ENCODE measurements at regions not wholly inside any gene's neighbourhood (a gene's known extent, or its start where the extent isn't known, plus 50 kb on each side); places are given as distances from the start of the nearest gene placed in this dataset.
"Not testable (repeated sequence)": the region's sequence is repeated elsewhere in the genome, so short reads cannot be mapped to it uniquely, and the experiment has no call there.

DNA sequence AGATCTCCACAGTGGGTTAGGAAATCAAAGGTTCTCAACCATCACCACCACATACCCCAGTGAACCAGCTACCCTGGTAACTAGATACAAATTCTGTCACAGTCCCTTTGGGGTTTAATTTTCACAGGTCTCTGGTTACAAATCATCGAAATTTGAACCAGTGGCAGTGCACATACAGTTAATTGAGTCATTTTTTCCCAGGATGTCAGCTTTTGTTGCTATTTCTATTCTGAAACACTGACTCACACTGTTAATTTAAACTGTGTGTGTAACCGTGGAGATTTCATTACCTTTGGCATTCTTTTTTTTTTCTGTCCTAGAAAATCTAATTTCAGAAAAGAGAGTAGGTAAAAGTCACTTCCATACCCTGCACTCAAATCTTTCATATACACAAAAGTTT lies 511.5 kb downstream of the TOX3 start:
- no peak for DNase-seq

DNA sequence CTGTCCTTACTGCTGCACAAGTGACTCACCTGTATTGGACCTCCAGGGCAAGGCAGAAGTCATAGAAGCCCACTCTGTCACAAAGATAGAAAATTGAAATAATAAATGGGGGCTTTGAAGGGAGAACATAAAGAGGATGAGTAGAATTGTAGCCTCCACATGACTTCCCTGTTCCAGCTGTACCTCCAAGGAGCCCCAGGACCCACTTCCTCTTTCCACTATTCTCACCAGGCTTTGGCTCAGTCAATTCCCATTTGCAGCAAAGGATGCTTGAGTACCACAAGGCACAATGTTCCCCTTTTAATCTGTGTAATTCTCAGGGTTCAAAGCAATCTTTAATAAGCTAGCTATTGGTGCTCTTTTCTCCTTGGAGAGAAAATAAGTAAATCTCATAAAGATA lies 512.1 kb downstream of the TOX3 start:
- no peak for DNase-seq

DNA sequence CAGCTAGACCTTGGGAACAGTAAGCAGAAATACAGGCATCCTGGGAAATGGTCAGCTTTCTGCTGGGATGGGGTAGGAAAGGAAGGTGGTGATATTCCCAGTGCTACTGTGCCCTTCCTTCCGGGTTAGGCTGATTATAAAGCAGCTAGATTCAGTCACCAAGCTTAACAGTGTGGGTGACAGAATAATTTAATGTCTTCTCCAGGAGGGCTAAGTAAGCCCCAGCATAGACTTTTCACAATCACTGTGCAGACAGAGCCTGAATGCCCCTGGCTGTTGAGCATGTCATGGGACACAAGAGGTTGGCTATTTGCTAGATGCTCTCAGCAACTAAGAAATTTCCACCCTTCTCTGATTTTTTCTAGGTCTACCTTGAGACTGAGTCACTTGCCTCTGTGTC lies 513.0 kb downstream of the TOX3 start:
- no peak for DNase-seq

DNA sequence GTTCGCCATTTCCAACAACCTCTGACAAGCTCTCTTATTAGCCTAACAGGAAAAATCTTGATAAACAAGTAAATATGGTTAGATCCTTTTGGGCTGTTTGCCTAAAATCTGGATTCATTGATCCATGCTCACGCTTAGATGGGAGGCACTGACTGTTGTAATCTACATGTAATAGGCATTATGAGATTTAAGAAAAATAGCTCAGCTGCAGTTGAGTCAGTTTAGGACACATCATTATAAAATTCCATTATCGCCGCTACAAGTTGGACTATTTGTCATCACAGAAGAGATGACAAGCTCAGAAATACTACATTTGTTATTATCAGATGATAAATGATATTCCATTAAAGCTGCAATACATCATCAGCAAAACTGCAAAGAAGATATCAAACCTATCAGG lies 524.0 kb downstream of the TOX3 start:
- no peak for DNase-seq

DNA sequence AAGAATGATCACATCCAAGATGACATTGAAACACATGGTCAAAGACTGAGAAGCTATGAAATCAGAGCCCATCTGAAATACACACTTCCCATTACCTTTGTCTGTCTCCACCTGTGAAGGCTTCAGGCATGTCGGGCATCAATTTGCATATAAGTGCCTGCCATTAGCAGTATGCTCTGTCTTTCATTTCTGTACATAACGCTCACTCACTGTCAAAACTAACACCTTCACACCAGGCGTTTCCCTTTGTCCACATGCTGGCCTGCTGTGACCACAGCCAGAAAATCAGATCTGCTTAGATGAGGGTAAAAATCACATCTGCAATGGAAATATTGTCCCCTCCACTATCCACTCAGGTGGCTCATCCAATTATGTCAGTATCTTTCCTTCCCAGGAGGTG lies 524.8 kb downstream of the TOX3 start:
- no peak for DNase-seq

DNA sequence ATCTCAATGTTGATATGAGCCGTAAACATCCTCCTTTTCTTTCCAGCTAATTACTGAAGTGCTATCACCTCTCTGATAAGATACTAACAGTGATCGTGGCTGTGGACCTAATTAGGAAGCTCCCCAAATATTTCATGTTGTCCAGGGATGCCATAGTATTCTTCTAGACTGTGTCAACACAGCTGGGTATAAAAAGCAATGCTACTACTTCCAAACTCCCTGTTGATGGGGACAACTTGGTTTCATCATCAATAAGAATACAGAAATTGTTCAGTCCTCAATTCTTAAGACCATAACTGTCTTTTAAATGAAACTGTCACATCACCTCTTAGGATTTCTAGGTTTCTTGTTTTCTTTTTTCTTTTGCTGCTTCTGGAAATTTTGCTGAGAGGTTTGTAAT lies 530.6 kb downstream of the TOX3 start:
- DNase-seq, result no peak

DNA sequence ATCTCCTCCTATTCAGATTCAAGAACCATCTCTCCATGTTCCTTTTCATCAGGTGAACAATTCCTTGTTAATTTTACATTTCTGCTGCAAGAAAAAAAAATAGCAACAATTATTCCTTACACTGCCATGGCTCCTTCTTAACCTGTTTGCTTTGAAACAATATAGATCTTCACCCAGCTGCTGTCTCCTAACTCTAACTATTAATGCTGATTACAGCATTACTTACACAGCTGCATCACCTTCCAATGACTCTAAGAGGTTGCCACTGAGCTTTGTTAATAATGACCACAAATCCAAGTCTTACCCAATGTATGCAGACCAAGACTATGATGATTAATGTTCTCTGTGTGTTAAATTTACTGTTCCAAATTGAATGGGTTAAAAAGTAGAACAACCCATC lies 541.4 kb downstream of the TOX3 start:
- DNase-seq, result no peak

DNA sequence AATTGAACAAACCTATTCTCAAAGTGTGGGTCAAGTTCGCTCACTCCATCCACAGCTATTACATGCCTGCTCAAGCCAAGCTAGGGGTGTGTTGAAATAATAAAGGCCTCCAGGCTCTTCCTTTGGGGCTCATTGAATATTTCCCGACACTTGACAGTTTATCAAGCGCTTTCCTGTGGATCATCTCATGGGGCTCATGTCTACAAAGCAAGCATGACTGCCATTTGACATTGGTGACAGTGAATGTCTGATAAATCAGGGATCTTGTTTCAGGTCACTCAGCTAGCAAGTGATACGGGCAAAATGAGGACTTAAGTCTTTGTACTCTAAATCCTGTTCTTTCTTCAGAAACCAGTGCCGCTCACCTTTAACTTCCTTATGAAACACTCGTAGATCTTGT lies 542.6 kb downstream of the TOX3 start:
- DNase-seq, result no peak

DNA sequence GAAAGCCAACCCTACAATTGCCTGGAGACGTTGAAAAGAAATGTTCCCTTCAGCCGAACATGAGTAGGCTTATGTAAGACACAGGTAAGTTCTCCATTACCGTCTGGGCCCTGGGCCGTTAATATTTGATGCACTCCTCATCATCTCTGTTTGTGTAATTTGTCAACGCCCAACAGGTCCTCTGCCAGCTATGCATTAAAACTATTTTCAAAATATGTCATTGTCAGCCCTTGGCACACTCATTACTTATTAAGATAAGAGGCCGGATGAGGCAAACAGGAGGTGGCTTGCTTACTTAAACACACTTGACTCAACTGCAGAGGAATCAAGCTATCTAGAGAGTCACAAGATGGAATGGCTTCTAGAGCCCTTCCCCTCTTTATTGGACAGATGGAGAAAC lies 544.9 kb downstream of the TOX3 start:
- DNase-seq, result no peak

DNA sequence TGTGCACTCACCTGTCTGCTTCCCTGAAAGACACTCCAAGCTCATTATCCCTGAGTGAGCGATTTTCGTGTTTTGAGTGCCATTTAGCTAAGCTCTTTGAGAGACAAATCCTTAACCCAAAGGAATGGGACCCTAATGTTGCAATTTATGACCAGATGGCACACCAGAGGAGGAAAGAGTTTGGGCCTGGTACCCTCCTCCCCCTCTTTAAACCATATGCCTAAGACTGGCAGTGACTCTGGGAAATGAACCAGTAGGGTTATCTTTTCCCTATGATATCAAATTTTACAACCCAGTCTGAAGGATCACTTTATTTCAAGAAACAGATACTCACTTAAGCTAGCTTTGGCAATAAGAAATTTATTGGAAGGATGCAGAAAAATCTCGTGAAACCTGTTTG lies 550.4 kb downstream of the TOX3 start:
- DNase-seq, result no peak

DNA sequence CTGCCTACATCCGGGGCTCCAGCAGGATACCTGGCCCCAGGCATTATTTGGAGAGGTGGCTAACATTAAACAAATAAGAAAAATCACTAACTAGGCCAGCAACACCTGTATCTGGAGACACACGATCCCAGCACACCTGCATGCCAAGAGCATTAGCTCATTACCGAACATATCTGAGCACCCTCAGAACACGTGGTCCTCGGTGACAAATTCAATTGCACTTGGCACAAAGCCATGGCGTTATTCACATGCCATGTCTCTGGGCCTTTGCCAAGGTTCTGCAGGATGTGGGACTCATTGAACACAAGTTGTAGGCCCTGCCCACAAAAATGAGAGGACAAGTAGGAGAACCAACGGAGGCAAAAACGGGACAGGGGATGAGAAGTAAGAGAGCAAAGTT lies 552.3 kb downstream of the TOX3 start:
- no peak for DNase-seq

DNA sequence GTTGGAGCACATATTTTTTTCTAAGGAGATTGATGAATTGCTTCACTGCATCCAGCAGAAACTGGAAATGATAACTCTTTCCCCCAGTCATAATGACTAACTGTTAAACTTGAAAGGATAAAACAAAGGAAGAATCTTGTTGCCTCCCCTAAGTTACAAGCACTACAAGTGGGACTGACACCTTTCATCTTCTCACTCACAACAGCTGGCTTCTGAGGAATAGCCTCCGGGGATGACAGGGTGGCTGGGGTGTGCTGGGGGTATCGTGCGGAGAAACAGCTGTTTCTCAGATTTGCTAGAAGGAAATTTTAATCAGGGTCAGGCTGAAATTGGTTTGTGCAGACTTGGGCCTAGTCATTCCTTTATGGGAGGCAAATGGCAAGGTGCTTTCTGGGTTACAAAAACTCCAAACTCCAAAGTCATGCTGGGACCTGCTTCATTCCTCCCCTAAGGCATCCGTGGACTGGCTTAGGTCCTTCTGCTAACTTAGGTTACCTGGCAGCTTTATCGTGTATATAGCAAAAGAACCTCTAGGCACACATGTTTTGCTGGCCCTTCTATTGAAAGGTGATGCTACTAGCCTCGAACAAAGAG lies 557.2 kb downstream of the TOX3 start:
- DNase-seq, result no peak

DNA sequence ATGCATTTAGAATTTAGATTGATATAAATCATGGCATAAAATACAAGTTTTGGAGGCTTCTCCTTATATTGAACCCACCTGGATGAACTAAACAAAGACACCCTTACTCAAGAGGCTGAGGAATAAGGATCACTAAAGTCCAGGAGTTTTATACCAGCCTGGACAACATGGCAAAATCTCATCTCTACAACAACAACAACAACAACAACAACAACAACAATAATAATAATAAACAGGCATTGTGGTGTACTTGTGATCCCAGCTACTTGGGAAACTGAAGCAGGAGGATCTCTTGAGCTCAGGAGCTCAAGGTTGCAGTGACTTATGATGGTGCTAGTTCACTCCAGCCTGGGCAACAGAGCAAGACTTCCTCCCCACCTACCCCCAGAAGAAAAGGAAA lies 558.0 kb downstream of the TOX3 start:
- no peak for DNase-seq

DNA sequence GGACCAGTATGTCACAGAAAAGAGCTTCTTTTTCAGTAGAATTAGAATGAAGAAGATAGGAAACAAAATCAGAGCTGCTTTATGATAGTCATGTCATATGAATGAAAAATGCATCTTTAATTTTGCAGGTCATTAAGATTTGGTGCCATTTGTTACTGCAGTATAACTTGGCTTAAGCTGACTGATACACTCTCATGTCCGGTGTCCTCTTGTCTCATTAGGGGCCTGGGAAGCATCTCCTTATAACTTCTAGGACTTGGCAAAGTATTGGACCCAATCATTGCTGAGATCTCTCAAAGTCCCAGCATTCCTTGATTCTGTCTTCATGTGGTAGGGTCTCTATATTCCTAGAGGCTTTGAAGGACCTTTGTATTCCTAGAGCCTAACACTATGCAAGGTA lies 559.4 kb downstream of the TOX3 start:
- DNase-seq, result no peak

DNA sequence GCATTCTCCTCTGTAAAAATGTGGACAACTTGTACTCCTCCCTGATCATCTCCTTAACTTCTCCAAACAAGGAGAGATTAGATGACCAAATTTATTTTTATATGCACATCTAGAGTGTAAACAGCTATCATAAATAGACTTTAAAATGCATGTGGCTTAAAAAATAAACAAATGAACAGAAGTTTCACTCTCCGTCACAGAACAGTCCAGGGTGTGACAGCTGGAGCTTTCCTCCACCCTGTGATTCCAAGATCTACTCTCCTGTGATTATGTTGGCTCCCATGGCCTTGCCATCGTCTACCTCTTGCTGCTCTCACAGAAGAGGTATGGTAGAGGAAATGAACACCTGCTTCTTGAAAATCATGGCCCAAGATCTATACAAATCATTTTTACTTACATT lies 560.2 kb downstream of the TOX3 start:
- DNase-seq, result no peak

DNA sequence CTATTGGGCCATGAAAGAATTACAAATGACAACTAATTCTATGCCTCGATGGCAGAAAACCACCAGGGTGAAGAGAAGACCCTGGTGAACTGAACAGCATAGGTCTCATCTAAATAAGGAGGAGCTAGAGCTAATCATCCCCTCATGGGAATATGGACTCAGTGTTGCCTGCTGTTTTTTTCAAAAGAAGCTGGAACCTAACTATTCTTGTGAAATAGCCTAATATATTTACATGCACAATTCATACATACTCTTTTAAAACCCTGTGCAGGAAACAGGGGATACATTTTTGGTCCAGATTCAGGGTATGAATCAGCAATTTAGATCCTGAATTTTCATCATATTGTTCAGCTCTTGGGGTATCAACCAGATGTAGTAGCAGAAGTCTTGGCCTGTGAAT lies 560.6 kb downstream of the TOX3 start:
- no peak for DNase-seq

DNA sequence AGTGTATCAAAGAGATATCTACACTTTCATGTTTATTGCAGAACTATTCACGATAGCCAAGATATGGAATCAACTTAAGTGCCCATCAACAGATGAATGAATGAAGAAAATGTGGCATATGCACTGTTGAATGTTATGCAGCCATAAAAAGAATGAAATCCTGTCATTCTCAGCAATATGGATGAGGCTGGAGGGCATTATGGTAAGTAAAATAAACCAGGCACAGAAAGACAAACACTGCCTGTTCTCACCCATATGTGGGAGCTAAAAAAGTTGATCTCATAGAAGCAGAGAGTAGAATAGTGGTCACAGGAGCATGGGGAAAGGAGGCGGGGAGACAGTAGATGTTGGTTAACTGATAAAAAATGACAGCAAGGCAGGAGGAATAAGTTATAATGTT lies 561.8 kb downstream of the TOX3 start:
- no peak for DNase-seq

DNA sequence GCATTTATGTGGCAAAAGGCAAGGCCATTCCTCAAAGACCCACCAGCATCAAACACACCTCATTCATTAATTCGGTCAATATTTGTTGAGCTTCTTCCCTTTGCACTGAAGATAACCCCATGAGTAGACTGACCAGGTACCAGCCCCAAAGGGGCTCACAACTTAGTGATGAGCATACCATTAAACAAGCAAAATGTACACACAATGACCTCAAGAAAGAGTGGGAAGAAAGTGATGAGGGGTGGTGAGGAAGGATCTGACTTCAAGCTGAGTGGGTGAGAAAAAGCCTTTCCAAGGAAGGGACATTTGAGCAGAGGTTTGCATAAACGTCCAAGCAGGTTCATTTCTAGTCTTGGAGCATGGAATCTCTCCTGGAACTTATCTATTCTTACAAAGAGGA lies 562.5 kb downstream of the TOX3 start:
- no peak for DNase-seq

DNA sequence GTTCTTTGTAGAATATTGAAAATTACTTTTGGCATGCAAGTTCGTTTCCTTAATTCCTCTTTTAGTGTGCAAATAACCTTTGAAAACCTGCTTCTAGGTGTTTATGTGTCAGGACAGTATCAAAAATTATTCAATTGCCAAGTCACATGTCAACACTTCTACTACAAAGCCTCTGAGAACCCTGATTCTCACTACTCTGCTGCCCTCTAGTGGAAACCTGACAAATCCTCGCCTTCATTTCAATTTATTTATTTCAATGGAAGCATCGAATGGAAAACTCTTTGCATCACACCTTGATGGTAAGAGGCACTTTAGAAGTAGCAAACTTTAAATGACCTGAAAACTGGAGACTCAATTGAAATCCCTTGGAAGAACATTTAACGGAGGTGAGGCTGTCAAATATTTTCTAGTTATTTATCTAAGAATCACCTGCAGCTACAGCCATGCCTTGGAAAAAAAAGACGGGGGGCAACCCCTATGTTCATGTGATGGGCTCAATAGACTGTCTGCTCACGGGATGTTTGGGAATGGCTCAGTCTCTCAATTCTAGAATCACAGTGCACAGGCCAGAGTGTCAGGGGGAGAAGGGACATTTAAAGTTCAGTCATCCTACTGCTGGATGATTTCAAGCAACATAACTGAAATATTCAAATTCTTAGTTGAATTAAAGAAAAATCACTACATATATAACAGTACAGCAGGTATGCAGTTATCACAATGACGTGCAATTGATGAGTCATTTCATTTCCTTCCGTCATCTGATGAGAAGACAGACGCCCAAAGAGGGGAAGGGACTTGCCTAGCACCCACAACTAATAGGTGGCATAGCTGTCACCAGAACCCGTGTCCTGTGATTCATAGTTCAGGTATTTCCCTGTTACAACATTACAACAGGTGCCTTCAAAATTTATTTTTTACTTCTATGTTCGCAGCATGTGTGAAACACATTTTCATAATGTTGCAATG lies 563.9 kb downstream of the TOX3 start:
- peak; percentile 0 for DNase-seq

DNA sequence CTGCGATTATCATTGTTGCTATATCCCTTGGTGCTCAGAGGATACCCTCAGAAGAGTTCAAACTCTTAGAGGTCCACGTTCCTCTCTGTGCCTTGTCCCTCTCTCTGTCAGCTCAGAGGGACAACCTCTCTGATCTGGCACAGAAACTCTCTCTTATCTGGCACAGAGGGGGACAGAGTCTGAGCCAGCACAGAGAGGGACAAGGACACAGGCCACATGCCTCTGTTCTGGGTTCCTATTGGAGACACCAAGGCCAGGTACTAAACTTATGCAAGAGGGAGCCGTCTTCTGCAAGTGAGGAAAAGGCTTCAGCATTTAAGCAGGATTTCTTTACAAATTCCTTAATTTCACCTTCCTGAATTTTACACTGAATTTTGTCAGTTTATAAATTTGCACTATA lies 565.2 kb downstream of the TOX3 start:
- DNase-seq, result no peak

DNA sequence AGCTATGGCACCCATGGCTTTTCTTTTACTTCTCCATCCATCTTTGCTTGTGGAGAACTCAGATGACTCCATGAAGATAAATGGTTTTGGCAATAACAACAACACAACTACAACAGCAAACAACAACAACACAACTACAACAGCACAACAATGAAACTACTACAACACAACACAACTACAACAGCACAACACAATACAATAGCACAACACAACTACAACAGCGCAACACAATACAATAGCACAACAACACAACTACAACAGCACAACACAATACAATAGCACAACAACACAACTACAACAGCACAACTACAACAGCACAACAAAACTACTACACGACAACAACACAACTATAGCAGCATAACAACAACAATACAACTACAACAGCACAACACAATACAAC lies 569.4 kb downstream of the TOX3 start:
- DNase-seq, result not testable (repeated sequence)

DNA sequence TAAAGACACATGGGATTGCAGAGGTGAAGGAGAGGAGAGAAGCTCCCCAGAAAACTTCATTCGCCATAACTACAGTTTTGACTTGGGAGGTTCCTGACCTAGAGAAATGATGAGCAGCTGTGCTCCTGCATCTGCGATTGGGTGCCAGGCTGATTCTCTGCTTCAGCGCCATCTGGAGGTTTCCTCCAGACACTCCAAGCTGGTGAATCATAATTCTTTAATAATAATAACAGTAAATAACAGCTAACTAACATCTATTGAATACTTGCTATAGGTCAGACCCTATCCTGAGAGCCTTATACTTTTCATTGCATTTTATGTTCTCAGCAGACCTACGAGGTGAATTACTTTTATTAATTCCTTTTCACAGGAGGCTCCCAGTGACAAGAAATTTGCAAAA lies 575.8 kb downstream of the TOX3 start:
- DNase-seq, result no peak

DNA sequence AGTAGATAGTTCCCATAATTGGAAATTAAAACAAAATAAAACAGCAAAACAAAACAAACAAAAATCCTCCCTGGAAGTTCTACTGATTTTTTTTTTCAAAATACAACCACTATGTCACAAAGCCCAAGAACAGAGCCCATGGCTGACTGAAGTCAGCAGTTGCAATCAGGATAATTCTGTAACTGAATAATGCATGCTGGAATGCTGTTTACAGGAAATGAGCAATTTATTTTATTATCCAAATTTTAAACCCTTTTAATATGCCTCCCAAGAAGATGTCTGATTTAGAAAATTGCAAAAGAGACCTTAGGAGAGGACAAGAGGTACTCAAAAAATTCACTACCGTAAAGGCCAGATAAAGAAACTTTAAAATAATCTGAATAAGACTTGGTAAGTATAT lies 578.2 kb downstream of the TOX3 start:
- no peak for DNase-seq

DNA sequence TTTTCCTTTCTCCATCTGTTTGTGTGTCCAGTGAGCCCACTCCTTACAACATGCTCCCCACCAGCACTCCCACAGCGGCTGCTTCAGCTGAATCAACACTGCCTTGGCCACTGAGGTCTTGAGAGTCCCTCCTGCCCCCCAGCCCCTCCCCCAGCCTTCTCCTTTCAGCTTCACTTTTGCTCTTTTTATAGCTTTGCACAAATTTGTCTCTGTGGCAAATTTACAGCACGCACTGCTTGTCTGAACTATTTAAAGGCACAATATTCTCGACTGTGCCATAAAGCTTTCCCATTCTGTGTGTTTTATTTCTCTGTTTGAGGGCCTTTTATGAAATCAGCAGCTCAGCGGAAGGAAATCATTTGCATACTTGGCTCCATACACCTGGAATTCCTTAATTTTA lies 579.3 kb downstream of the TOX3 start:
- DNase-seq, result no peak

DNA sequence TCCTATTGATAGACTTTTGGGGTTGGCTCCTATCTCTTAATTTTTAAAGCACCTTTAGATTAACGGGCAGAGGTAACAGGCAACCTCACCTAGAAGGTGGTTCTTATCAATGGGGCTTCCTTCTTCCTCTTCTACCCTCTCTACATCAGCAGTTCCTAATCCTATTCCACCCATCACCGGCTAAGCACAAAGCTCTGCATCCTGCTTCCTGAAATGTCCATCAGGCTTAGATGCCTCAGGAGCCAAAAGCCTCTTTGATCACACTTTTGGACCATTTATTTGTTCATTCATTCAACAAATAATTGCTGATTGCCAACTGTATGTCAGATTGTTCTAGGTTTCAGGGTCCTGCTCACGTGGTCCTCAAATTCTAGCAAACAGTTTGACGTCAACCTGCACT lies 586.0 kb downstream of the TOX3 start:
- DNase-seq, result no peak

All from GF-D8 (cell line).